Tibial nerve (tissue), 4 donors: ENCODE measurements at regions not wholly inside any gene's neighbourhood (a gene's known extent, or its start where the extent isn't known, plus 50 kb on each side); places are given as distances from the start of the nearest gene placed in this dataset.

Source experiments
- DNase-seq, 2 donors: peaks; one replicate each; pipeline ENCODE4 v3.0.0-alpha.2; 2019; ENCODE audit warnings: low spot score in 2 of 2
- H3K27ac ChIP-seq, 4 donors: fragments of 200-600 bp; sonication (generic) in 3 of 4; one replicate each; pipeline ENCODE4 v1.5.1; 2017 to 2019; ENCODE audit warnings: mild to moderate bottlenecking in 1 of 4
- H3K27me3 ChIP-seq, 2 donors: fragments of 200-600 bp; sonication (generic) in 1 of 2; one replicate each; pipeline versions ENCODE4 v1.5.1 to v1.6.0; 2017 to 2019
- H3K36me3 ChIP-seq, 3 donors: fragments of 200-600 bp; sonication (generic); one replicate each; pipeline ENCODE4 v1.5.1; 2018 to 2019
- H3K4me1 ChIP-seq, 4 donors: fragments of 200-600 bp; sonication (generic) in 3 of 4; one replicate each; pipeline ENCODE4 v1.5.1; 2017 to 2019
- H3K4me3 ChIP-seq, 4 donors: fragments of 200-600 bp; sonication (generic) in 3 of 4; one replicate each; pipeline ENCODE4 v1.5.1; 2017 to 2019; ENCODE audit warnings: mild to moderate bottlenecking in 1 of 4, moderate library complexity in 1 of 4
- H3K9me3 ChIP-seq, 4 donors: fragments of 200-600 bp; sonication (generic) in 3 of 4; one replicate each; pipeline ENCODE4 v1.5.1; 2017 to 2019
- CTCF ChIP-seq, 5 experiments: fragments of 200-600 bp in 3 of 5; fragments of 450-650 bp in 2 of 5; sonication (generic) in 3 of 5; IDR thresholded peaks; one replicate each; pipeline ENCODE4 v1.5.1; 2016 to 2019; ENCODE audit warnings: antibody characterized with exemption in 5 of 5, mild to moderate bottlenecking in 3 of 5, moderate library complexity in 2 of 5
- EP300 ChIP-seq, 2 donors: sonication (generic); formaldehyde crosslinking; IDR thresholded peaks; one replicate each; pipeline ENCODE4 v1.6.1; 2017; ENCODE audit warnings: antibody characterized with exemption in 2 of 2, mild to moderate bottlenecking in 1 of 2
- POLR2A ChIP-seq, 2 donors: fragments of 450-650 bp; IDR thresholded peaks; one replicate each; pipeline ENCODE4 v1.6.1; 2017; ENCODE audit warnings: antibody characterized with exemption in 2 of 2, mild to moderate bottlenecking in 2 of 2, moderate library complexity in 2 of 2
- WGBS, 2 donors: methylation state at CpG; one replicate each; pipeline ENCODE4 v1.1.5; 2018; 5-methylcytosine and 5-hydroxymethylcytosine counted together

- no peaks in the 10 kb centered on the region for H3K4me1 ChIP-seq
- no peaks in the 10 kb centered on the region for H3K36me3 ChIP-seq
- peaks cover 0 to 13% (median 0%) of the 10 kb centered on the region in 4 donors for H3K9me3 ChIP-seq
- no peak for TF ChIP-seq POLR2A (IDR thresholded peaks at IDR 0.05)
- TF ChIP-seq EP300 (IDR thresholded peaks at IDR 0.05): no peak
- TF ChIP-seq CTCF (IDR thresholded peaks at IDR 0.05): no peak
- WGBS, 2 donors: 77 to 82% methylated on average over 3 of the region's 3 CpGs
- no peak overlapping the region for H3K4me3 ChIP-seq
- H3K27ac ChIP-seq: no peak overlapping the region
- H3K27me3 ChIP-seq: no peaks in the 10 kb centered on the region
- DNase-seq: no peak
These were observed 170.7 kb downstream of the NEBL start for GRCh38 chr10:20726381-20726780.

GRCh38 chr10:20714979-20715378 is 182.1 kb downstream of the NEBL start:
- no peaks in the 10 kb centered on the region for H3K27me3 ChIP-seq
- no peak overlapping the region for H3K27ac ChIP-seq
- no peak for DNase-seq
- WGBS, 2 donors: 88 to 92% methylated on average over 1 of the region's 1 CpG
- no peak for TF ChIP-seq EP300 (IDR thresholded peaks at IDR 0.05)
- TF ChIP-seq POLR2A (IDR thresholded peaks at IDR 0.05): no peak
- TF ChIP-seq CTCF (IDR thresholded peaks at IDR 0.05): no peak
- H3K9me3 ChIP-seq: no peaks in the 10 kb centered on the region
- no peaks in the 10 kb centered on the region for H3K36me3 ChIP-seq
- no peak overlapping the region for H3K4me3 ChIP-seq
- H3K4me1 ChIP-seq: no peaks in the 10 kb centered on the region

GRCh38 chr10:20714518-20714917 is 182.6 kb downstream of the NEBL start:
- H3K4me1 ChIP-seq: no peaks in the 10 kb centered on the region
- TF ChIP-seq CTCF (IDR thresholded peaks at IDR 0.05): no peak
- TF ChIP-seq POLR2A (IDR thresholded peaks at IDR 0.05): no peak
- TF ChIP-seq EP300 (IDR thresholded peaks at IDR 0.05): no peak
- 0% methylated on average over 1 of the region's 1 CpG for WGBS, 2 donors
- no peak overlapping the region for H3K27ac ChIP-seq
- H3K9me3 ChIP-seq: no peaks in the 10 kb centered on the region
- no peak for DNase-seq
- no peaks in the 10 kb centered on the region for H3K27me3 ChIP-seq
- no peak overlapping the region for H3K4me3 ChIP-seq
- no peaks in the 10 kb centered on the region for H3K36me3 ChIP-seq

GRCh38 chr10:20713420-20713819 is 183.7 kb downstream of the NEBL start:
- Histone ChIP-seq H3K4me3 (no peak overlapping the region), H3K9me3 (no peaks in the 10 kb centered on the region), H3K36me3 (no peaks in the 10 kb centered on the region), H3K27ac (no peak overlapping the region), H3K4me1 (no peaks in the 10 kb centered on the region), H3K27me3 (no peaks in the 10 kb centered on the region)
- no peak for DNase-seq
- WGBS, 2 donors: 89 to 100% methylated on average over 1 of the region's 1 CpG
- TF ChIP-seq CTCF (IDR thresholded peaks at IDR 0.05): no peak
- TF ChIP-seq EP300 (IDR thresholded peaks at IDR 0.05): no peak
- no peak for TF ChIP-seq POLR2A (IDR thresholded peaks at IDR 0.05)

- Histone ChIP-seq H3K4me3 (no peak overlapping the region), H3K36me3 (no peaks in the 10 kb centered on the region), H3K27me3 (no peaks in the 10 kb centered on the region), H3K27ac (no peak overlapping the region), H3K9me3 (no peaks in the 10 kb centered on the region), H3K4me1 (no peaks in the 10 kb centered on the region)
- no peak for DNase-seq
- 72 to 83% methylated on average over 1 of the region's 1 CpG for WGBS, 2 donors
- TF ChIP-seq EP300 (IDR thresholded peaks at IDR 0.05) (no peak), CTCF (IDR thresholded peaks at IDR 0.05) (no peak), POLR2A (IDR thresholded peaks at IDR 0.05) (no peak)
These were observed 184.3 kb downstream of the NEBL start for GRCh38 chr10:20712774-20713173.
